Neural progenitor cell (in vitro differentiated cells): ENCODE measurements at regions not wholly inside any gene's neighbourhood (a gene's known extent, or its start where the extent isn't known, plus 50 kb on each side); places are given as distances from the start of the nearest gene placed in this dataset.

ENCODE experiments used
- EZH2phosphoT487 ChIP-seq: fragments of 200-600 bp; sonication (generic); IDR thresholded peaks from 2 replicates; pipeline ENCODE4 v1.6.1; 2017; ENCODE audit warnings: antibody characterized with exemption
- TF ChIP-seq, protein P1 (sequence below): fragments of 200-600 bp; sonication (generic); IDR thresholded peaks from 2 replicates; pipeline ENCODE4 v1.5.1; 2017; ENCODE audit warnings: antibody characterized with exemption, mild to moderate bottlenecking

DNA sequence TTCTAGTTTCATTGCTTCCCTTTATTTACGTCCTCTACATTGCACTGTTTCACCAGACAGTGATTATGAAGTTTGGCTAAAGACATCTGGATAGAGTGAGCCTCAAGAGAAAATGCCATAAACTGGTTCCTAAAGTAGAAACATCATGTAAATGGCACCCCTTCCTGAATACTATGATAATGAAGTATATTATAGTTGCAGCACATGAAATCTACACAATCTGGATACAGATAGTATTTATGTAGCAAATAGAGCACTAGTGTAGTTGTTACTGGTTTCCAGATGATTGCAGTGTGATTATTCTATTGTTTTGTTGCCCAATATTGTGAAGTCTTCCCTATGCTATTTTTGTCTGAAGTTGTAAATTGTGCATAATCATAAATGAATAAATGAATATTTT lies 2786.9 kb upstream of the PCDH20 start:
- TF ChIP-seq, protein P1, sequence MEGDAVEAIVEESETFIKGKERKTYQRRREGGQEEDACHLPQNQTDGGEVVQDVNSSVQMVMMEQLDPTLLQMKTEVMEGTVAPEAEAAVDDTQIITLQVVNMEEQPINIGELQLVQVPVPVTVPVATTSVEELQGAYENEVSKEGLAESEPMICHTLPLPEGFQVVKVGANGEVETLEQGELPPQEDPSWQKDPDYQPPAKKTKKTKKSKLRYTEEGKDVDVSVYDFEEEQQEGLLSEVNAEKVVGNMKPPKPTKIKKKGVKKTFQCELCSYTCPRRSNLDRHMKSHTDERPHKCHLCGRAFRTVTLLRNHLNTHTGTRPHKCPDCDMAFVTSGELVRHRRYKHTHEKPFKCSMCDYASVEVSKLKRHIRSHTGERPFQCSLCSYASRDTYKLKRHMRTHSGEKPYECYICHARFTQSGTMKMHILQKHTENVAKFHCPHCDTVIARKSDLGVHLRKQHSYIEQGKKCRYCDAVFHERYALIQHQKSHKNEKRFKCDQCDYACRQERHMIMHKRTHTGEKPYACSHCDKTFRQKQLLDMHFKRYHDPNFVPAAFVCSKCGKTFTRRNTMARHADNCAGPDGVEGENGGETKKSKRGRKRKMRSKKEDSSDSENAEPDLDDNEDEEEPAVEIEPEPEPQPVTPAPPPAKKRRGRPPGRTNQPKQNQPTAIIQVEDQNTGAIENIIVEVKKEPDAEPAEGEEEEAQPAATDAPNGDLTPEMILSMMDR: no peak
- no peak for TF ChIP-seq EZH2phosphoT487
